ENCODE measurements at regions not wholly inside any gene's neighbourhood (a gene's known extent, or its start where the extent isn't known, plus 50 kb on each side); places are given as distances from the start of the nearest gene placed in this dataset.

DNA sequence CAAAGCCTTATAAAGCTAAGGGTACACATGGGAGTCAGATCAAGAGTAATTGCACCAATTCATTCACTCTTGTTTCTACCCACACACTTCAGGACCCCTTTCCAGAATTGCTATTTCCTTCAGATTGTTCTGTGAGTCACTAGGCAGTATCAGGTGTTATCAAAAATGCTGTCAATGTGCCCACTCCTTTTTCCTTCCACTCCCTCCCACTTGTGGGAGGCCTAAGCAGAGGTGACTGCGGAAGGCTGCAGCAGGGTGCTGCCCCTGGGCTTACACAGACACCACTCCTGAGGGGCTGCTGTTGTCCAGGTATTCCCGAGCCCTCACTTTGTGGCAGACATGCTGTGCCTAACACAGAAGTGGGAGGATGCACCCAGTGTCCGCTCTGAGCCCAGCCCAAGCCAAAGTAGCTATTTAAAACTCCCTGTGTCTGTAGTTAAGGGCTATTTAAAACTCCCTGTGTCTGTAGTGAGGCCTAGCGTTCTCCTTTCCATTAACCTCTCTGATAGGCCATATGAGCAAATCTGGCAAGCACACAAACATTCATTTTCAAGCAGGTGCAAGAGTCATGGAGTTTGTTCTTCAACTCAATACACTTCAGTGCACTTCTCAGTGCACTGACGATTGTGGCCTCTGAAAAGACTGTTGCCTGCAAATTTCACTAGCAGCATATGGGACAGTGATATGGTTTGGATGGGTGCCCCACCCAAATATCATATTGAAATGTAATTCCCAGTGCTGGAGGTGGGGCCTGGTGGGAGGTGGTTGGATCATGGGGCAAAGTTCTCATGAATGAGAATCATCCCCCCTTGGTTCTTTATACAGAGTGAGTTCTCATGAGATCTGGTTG is 117.8 kb downstream of the PHLDA1 start:
- in situ Hi-C loops (cut with HindIII; ENCODE audit: low pct_unique_long_range_greater_than_20kb, low sequenced_read_pairs), result no loop called here
- no peak for DNase-seq (ENCODE audit: low read depth)

DNA sequence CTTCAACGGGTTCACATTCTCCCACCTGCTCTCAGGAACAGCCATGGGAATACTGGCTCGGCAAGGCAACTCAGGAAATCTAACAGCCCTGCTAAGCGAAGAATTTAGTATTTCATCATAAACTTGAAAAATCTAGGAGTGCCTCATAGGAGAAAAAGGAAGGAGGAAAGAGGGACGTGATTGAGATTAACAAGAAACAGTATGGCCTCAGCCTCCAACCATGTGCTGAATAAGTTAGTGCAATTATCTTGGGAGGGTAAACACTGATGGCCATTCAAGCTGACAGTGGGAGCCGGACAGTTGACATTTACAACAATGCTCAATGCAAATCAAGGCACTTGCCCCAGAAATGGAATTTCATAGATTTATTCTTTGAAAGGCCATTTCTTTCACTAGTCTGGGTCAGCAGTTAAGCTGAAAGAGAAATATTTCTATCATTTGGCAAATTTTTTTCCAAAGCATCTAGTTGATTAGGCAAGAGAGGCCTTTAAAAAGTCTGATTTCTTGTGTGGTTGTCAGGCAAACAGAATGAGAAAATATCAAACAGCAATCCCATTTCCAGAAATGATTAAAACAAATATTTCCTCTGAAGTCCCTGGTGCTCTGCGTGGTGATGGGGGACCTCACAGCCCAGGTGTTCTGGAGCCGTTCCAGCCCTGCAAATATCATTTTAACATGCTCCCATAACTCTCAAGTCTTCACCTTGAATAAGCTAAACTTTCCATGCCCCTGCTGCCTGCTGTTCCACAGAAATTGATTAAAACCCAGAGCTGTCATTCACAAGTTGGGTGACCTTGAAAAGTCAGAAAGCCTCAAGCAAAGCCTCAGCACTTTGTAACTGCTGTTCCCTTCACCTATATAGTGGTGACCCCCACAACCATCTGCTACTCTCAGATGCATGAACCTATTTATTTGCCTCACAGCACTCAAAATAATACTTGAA is 121.6 kb downstream of the PHLDA1 start:
- no peak for DNase-seq (ENCODE audit: low read depth)
- in situ Hi-C loops (cut with HindIII; ENCODE audit: low pct_unique_long_range_greater_than_20kb, low sequenced_read_pairs), result no loop called here

DNA sequence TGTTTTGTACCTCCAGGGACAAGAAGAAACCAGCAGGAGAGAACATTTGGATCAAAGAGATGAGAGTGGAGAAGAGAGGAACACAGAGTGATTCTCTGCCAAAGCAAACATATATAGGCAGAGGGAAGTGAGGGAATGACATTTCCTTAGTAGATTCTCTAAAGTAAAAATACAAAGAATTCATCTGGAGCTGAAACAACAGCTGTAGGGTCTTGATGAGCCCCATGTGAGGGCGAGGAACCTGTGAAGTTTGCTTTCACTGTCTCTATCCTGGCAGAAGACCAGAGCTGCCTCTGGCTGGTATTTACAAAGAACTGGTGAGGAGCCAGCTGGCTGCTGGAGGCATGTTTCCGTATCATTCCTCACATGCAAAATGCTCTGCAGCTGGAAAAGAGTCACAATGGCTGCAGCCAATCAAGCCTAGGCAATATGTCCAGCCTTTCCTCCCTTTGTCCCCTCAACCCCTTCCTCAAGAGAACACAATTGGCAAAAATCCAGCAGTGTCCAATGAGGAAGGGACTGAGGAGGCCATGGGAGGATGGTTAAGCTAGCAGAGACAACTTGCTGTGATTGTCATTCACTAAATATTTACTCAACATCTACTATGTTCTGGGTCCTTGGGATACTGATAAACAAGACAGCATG is 122.5 kb downstream of the PHLDA1 start:
- DNase-seq (ENCODE audit: low read depth), result no peak
- in situ Hi-C loops (cut with HindIII; ENCODE audit: low pct_unique_long_range_greater_than_20kb, low sequenced_read_pairs), result no loop called here

DNA sequence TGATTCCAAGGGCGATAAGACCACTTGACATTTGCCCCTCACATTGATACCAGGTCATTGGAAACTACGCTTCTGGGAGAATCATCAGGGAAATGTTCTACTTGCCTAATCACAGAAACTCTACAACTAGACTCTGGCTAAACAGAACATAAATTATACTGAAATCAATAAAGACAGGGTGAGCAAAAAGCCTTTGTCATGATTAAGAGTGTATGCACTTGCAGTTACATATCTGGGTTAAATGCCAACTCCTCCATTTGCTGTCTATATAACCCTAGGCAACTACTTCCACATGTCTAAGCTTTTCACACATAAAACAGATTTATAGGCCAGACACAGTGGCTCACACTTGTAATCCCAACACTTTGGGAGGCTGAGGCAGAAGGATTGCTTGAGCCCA is 125.7 kb downstream of the PHLDA1 start:
- in situ Hi-C loops (cut with HindIII; ENCODE audit: low pct_unique_long_range_greater_than_20kb, low sequenced_read_pairs), result no loop called here
- DNase-seq (ENCODE audit: low read depth), result no peak

DNA sequence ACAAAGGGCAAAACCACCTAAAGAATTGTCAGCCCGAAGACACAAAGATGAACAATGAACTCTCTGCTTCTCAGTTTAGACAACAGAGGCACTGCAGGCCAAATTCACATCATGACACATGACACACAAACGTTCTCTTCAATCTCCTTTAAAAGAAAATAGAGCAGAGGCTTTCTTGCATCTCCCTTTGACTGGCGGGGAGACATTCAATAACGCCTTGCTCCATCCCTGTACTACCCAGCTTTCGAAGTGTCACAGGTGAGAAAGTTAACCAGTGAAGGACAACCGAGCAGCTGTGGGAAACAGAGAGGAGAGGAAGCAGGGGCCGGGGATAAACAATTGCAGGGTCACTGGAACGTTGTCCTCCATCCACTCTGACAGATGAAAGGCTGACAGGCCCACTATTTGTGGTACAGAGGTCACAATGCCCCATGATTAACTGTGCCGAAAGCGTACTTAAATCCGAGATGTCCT is 130.8 kb downstream of the PHLDA1 start:
- in situ Hi-C loops (cut with HindIII; ENCODE audit: low pct_unique_long_range_greater_than_20kb, low sequenced_read_pairs), result no loop called here
- no peak for DNase-seq (ENCODE audit: low read depth)

DNA sequence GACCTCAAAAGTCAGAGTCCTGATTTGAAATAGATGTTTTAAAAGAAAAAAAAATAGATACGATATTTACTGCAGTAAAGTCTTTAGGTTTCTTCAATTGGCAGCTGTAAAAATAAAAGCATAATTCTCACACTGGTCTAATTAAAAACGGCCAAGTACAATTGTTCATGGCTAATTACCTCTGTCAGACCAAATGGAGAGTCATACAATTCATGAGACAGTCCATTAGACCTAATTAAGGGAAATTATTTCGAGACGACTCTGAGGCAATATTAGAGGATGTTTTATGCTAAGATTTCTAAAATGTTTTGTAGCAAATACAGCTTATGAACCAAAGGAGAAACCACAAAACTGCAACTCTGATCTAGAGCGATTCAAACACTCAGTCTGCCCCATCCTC is 131.3 kb downstream of the PHLDA1 start:
- DNase-seq (ENCODE audit: low read depth), result no peak
- in situ Hi-C loops (cut with HindIII; ENCODE audit: low pct_unique_long_range_greater_than_20kb, low sequenced_read_pairs), result no loop called here

DNA sequence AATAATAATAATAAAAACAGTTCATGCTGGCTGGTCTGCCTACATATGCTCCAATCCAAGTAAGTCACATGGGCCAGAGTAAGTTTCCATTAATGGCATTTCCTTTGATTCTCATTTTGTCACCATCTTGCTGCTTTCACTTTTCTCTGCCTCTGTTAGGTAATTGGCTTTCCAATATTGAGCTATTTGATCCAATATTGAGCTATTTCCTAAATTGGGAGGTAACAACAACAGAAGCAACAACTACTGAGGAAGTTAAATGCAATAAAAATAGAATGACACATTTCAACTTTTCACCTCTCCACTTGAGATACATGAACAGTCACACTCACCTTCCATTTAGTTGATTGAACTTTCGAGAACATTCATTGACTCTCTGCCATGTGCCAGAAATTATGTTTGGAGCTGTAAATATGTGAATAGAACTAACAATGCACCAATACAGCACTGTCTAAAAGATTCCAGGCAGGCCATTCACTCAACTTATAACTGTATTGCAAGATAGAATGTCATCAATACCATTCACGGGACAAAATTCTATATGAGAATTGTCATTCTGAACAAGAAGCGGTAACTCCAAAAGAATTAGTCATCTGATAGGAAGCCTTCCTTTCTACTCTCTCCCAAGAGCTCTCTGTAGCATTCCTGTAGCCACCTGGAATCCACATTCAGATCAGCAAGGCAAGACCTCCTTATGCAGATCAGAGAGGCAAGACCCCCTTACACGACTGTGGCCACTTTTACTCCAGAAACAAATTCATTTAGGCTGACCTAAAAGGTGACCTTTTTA is 136.4 kb downstream of the PHLDA1 start:
- DNase-seq (ENCODE audit: low read depth), result peak; percentile 21
- in situ Hi-C loops (cut with HindIII; ENCODE audit: low pct_unique_long_range_greater_than_20kb, low sequenced_read_pairs), result no loop called here

DNA sequence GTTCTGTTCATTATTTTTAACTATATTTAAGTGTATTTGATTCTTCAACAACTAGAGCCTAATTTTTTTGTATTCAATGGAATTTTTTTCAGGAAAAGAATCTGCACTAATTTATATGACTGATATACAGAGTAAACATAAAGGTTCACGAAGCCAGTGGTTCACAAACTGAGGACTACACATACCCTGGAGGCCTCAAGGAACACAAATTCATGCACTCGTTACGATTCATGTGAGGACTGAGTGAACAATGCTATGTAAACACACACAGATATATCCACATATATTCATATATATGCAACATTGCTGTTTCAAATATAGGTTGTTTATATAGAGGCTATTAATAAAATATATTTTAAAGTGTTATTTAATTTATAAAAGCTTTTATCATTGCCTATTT is 137.8 kb downstream of the PHLDA1 start:
- in situ Hi-C loops (cut with HindIII; ENCODE audit: low pct_unique_long_range_greater_than_20kb, low sequenced_read_pairs), result no loop called here
- DNase-seq (ENCODE audit: low read depth), result no peak

DNA sequence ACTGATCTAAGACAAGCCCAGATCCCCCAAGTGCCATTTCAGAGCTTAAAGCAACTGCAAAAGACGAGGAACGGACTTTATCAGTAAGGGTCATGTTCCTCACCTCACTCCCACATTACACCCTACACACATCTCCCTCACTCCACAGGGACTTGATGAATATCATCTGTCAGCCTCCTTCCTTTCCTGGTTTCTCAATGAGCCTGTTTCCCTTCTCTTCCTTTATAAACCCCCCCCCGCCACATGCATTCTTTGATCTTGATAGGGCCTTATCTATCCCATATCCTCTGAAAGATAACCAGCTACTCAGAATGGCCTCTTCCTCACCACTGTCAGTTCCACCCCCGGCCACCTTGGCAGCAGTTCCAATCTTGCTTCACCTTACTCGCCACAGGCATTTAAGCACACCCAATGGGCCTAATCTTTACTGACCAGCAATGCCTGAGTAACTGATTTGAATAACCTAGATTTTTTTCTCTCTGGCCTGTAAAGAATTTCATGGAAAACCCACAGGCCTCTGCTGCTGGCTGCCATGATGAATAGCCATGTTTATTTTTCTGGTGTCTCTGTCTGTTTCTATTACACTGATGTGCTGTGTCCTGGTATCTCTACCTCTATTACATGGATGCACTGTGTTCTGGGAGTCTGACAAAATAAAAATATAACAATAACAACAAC is 138.7 kb downstream of the PHLDA1 start:
- in situ Hi-C loops (cut with HindIII; ENCODE audit: low pct_unique_long_range_greater_than_20kb, low sequenced_read_pairs), result no loop called here
- DNase-seq (ENCODE audit: low read depth), result no peak

DNA sequence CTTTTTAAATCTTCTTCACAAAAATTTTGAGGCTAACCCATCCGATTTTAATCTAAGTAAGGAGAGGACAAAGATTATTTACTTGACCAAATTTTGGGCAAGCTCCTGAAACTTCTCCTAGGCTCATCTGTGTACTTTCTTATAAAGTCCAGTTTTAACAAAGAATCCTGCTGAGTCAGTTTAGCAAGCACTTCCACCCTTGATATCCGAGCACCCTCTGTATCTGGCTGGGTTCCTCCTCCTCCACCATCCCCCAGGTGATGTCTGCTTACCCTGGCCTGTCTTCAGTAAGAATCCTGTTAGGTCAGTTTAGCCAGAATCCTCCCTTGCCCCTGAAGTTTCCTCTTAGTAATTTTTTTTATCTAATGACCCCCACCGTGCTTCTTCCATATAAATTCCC is 140.5 kb downstream of the PHLDA1 start:
- in situ Hi-C loops (cut with HindIII; ENCODE audit: low pct_unique_long_range_greater_than_20kb, low sequenced_read_pairs), result no loop called here
- no peak for DNase-seq (ENCODE audit: low read depth)

DNA sequence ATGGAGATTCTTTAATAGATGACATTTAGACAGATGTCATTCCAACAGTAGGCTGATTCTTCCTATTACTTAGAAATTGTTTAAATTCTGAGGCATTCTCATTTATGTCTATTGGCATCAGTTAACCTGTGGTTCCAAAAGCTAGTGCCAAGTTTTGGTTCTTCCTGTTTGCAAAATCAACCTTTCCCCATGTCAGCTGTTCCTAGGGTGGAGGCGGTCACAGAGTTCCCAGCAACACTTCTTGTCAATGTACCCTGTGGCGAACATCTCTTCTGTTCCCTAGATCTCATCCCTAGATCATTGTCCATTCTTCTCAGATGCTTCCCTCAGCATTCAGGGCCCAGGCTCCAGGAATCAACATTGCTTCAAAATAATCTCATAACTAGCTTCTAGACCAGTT is 140.9 kb downstream of the PHLDA1 start:
- in situ Hi-C loops (cut with HindIII; ENCODE audit: low pct_unique_long_range_greater_than_20kb, low sequenced_read_pairs), result no loop called here
- no peak for DNase-seq (ENCODE audit: low read depth)

DNA sequence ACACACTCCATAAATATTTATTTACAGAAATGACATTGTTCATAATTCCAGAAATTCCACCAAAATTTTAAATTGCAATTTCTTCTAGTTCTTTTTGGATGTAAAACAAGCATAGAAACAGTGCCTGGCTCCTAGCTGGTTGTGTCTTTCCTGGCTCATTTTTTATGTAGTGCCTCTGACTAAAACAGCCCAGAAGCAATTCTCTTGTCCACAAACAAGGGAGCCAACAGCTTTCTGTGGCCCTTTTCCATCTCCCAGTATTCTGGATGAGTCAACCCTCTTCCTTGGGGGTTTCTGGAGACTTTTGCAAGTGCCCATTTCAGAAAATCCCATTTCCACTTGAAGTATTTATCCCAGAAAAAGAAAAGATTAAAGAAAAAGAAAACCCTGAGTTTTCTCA is 141.4 kb downstream of the PHLDA1 start:
- DNase-seq (ENCODE audit: low read depth), result no peak
- in situ Hi-C loops (cut with HindIII; ENCODE audit: low pct_unique_long_range_greater_than_20kb, low sequenced_read_pairs), result no loop called here

DNA sequence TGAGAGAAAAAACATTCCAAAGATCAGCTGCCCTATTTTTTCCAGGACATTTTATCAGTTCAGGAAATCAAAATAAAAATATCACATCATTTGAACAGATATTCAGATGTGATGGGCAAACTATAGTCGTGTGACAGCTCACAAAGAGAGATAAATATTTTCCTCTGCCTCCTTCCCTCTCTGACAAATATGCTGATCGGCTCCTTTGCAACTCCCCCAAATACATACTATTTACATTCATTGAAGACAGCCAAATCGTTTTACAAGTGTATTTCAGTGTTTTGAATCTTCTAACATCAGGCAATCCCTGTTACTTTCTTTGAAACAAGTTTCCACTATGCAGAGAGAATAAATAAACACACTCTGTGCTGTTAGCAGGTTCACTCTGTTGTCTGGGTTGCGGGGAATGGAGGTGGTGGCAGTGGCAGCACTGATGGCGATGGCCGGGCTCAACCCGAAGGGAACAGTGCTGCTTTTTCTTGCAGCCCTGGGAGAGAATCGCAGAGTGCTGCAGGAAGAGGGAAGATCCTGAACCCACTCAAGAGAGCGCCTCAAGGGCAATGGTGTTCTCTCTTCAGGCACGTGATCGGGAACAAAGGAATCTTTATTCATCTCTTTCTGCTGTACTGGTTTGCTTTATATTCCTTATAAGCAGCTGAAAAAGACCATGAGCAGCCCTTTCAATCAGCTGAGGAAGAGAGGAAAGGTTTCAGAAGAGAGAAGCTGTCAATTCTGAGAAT is 142.5 kb downstream of the PHLDA1 start:
- DNase-seq (ENCODE audit: low read depth), result no peak
- in situ Hi-C loops (cut with HindIII; ENCODE audit: low pct_unique_long_range_greater_than_20kb, low sequenced_read_pairs), result no loop called here

DNA sequence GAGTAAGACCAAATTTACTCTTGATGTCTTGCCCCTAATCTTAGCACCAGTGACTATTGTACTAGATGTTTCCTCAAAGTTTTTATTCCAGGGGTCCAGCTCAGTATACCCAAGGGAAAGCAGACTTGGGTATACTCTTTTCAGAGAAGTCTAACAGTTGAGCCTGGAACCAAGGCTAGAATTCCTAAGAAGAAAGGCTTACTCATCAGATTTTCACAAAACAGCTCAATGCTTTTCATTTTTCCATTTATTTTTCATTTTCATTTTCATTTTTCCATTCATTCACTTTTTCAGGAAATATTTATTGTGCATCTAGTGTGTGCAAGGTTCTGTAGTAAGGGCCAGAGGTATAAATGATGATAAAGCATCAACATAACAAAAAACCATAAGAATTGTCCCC is 143.2 kb downstream of the PHLDA1 start:
- in situ Hi-C loops (cut with HindIII; ENCODE audit: low pct_unique_long_range_greater_than_20kb, low sequenced_read_pairs), result no loop called here
- no peak for DNase-seq (ENCODE audit: low read depth)

DNA sequence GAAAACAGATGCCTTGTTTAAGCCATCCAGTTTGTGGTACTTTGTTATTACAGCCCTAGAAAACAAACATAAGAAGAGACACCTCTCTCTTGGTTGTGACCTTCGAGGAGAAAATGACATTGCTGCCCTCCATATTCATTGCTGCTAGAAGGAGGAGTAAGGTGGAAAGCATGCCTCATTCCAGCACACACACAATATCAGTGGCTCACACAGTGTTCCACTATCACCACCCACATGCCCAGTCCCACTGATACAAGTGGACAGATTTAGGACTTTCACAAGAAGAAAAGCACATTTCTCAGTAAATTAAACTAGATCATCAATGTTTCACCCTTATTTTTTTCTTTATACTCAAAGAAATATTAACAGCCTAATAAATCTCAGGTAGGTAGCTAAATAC is 143.6 kb downstream of the PHLDA1 start:
- no peak for DNase-seq (ENCODE audit: low read depth)
- in situ Hi-C loops (cut with HindIII; ENCODE audit: low pct_unique_long_range_greater_than_20kb, low sequenced_read_pairs), result no loop called here

DNA sequence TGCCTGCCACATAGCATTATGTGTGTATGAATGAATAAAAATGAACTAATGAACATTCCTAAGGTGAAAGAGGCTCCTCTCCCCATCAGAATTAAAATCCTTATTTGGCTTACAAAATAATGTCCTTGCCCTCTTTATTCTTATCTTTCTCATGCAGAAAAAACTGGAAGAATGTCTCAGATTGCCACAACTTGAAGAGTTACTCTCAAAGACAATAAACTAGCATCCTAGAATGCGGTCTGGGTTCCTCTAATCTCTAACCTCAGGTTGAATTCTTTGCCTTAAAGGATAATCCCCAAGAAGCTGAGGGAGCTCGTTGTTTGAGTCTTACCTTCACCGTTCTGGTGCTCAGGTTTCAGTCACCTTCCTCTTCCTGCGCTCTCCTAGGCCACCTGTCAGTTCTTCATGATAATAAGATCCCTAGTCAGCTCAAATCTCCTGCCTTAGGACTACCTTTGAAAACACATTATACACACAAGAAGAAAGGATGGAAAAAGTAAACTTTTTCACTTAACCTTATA is 147.1 kb downstream of the PHLDA1 start:
- DNase-seq (ENCODE audit: low read depth), result no peak
- in situ Hi-C loops (cut with HindIII; ENCODE audit: low pct_unique_long_range_greater_than_20kb, low sequenced_read_pairs), result no loop called here

DNA sequence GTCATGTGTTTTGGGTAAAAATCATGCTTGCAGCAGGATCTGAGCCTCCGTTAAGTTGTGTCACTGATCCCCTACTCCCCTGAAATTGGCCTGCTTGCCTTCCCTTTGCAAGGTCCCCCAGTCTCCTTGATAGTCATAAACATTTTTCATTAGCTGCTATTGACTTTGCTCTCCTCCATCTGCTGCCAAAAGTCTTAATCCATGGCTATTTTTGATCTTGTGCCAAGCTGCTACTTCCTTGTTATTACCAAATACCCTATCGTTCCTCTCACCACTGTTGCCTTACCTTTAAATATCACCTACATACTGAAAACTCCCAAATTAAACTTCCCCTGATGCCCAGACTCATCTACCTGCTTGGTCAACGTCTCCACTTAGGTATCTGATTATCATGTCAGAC is 148.3 kb downstream of the PHLDA1 start:
- no peak for DNase-seq (ENCODE audit: low read depth)

More for the DNA sequence above, 148.3 kb downstream of the PHLDA1 start:
- in situ Hi-C loops (cut with HindIII; ENCODE audit: low pct_unique_long_range_greater_than_20kb, low sequenced_read_pairs), result no loop called here
